ENCODE measurements at regions not wholly inside any gene's neighbourhood (a gene's known extent, or its start where the extent isn't known, plus 50 kb on each side); places are given as distances from the start of the nearest gene placed in this dataset.

- TF ChIP-seq, protein P1, sequence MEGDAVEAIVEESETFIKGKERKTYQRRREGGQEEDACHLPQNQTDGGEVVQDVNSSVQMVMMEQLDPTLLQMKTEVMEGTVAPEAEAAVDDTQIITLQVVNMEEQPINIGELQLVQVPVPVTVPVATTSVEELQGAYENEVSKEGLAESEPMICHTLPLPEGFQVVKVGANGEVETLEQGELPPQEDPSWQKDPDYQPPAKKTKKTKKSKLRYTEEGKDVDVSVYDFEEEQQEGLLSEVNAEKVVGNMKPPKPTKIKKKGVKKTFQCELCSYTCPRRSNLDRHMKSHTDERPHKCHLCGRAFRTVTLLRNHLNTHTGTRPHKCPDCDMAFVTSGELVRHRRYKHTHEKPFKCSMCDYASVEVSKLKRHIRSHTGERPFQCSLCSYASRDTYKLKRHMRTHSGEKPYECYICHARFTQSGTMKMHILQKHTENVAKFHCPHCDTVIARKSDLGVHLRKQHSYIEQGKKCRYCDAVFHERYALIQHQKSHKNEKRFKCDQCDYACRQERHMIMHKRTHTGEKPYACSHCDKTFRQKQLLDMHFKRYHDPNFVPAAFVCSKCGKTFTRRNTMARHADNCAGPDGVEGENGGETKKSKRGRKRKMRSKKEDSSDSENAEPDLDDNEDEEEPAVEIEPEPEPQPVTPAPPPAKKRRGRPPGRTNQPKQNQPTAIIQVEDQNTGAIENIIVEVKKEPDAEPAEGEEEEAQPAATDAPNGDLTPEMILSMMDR (IDR thresholded peaks at IDR 0.05; ENCODE audit: poor library complexity, severe bottlenecking) = no peak
- no peak for ATAC-seq (ENCODE audit: low read depth)
- no peaks in the 10 kb centered on the region for H3K4me1 ChIP-seq (ENCODE audit: insufficient read depth, poor library complexity, severe bottlenecking)
- H3K27ac ChIP-seq (ENCODE audit: poor library complexity, severe bottlenecking) = no peak overlapping the region
- no peaks in the 10 kb centered on the region for H3K27me3 ChIP-seq (ENCODE audit: insufficient read depth, poor library complexity, severe bottlenecking)
- no peaks in the 10 kb centered on the region for H3K36me3 ChIP-seq (ENCODE audit: low read depth)
- no peak overlapping the region for H3K4me3 ChIP-seq (ENCODE audit: severe bottlenecking)
- H3K9me3 ChIP-seq (ENCODE audit: severe bottlenecking) = no peaks in the 10 kb centered on the region
- DNase-seq (ENCODE audit: low spot score) = no peak
Observed at GRCh38 chr18:2103299-2103698, 468.0 kb downstream of the METTL4 start.

DNA sequence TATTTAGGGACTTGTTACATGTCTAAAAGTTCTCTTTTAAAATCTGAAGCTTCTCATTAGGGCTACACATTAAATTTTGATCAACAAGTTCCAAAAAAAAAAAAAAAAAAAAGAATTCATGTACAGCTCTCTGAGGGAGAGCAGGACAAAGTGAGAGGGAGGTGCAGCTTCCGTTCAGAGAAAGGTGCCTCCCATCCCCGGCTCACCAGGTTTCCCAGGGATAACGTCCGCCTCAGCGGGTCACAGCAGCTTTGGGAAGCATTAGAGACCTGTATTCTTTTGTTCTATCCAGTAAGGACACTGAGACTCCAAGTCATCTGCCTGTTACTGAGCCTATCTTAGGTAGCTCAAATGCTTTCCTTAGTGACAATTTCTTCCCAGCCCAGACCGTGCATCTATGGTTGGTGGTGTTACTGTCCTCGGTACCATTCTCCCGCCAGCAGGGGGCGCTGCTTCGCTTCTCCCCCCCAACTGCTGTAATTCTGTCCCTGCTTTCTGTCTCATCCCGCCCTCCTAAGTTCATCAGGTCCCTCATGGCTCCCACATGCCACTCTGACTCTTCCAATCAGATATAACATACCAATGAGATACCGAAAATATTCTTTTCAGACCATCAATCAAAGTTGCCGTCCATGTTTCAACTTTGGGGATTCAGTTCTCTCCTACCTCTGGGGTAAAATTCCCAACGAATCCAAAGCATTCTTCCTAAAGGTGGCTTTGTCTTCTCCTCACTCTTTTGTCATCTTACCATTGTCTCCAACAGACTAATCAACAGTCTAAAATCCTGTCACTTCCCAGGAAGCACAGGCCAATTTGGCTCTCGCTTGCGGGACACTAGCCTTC is 466.5 kb downstream of the METTL4 start:
- no peak overlapping the region for H3K27ac ChIP-seq (ENCODE audit: poor library complexity, severe bottlenecking)
- H3K4me1 ChIP-seq (ENCODE audit: insufficient read depth, poor library complexity, severe bottlenecking) = no peaks in the 10 kb centered on the region
- H3K36me3 ChIP-seq (ENCODE audit: low read depth) = no peaks in the 10 kb centered on the region
- no peaks in the 10 kb centered on the region for H3K27me3 ChIP-seq (ENCODE audit: insufficient read depth, poor library complexity, severe bottlenecking)
- no peak overlapping the region for H3K4me3 ChIP-seq (ENCODE audit: severe bottlenecking)
- H3K9me3 ChIP-seq (ENCODE audit: severe bottlenecking) = no peaks in the 10 kb centered on the region
- TF ChIP-seq, protein P1 (IDR thresholded peaks at IDR 0.05; ENCODE audit: poor library complexity, severe bottlenecking) = peak; percentile 77
- DNase-seq (ENCODE audit: low spot score) (no peak), ATAC-seq (ENCODE audit: low read depth) (peak; percentile 70; the same call in 2 of the 3 replicates)

GRCh38 chr18:2108591-2108990 is 462.7 kb downstream of the METTL4 start:
- Histone ChIP-seq H3K4me3 (ENCODE audit: severe bottlenecking) (no peak overlapping the region), H3K27me3 (ENCODE audit: insufficient read depth, poor library complexity, severe bottlenecking) (no peaks in the 10 kb centered on the region), H3K9me3 (ENCODE audit: severe bottlenecking) (no peaks in the 10 kb centered on the region), H3K36me3 (ENCODE audit: low read depth) (no peaks in the 10 kb centered on the region), H3K4me1 (ENCODE audit: insufficient read depth, poor library complexity, severe bottlenecking) (peaks cover 23% of the 10 kb centered on the region), H3K27ac (ENCODE audit: poor library complexity, severe bottlenecking) (no peak overlapping the region)
- DNase-seq (ENCODE audit: low spot score) = no peak
- ATAC-seq (ENCODE audit: low read depth) = no peak
- TF ChIP-seq, protein P1 (IDR thresholded peaks at IDR 0.05; ENCODE audit: poor library complexity, severe bottlenecking) = no peak

DNA sequence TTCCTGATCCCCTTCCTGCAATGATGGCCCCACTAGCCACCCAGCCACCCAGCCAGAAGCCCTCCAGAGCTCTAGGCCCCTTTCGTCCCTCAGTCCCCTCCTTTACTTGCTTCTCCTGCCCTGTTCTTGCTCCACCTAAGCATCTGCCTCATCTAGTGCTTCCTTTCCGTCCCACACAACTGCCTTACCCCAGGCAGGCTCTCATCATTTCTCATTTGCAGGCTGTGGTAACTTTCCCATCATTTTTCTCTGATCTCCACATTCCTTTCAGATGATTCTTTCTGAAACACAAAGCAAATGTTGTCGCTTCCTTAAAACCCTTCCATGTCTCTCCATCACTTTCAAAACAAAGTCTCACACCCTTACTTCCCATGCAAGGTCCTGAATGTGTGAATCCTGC is 459.8 kb downstream of the METTL4 start:
- no peak for DNase-seq (ENCODE audit: low spot score)
- H3K36me3 ChIP-seq (ENCODE audit: low read depth) = no peaks in the 10 kb centered on the region

More for the DNA sequence above, 459.8 kb downstream of the METTL4 start:
- peak overlapping the region; percentile 72 for H3K27ac ChIP-seq (ENCODE audit: poor library complexity, severe bottlenecking)
- H3K4me1 ChIP-seq (ENCODE audit: insufficient read depth, poor library complexity, severe bottlenecking) = peaks cover 23% of the 10 kb centered on the region
- TF ChIP-seq, protein P1 (IDR thresholded peaks at IDR 0.05; ENCODE audit: poor library complexity, severe bottlenecking) = no peak
- ATAC-seq (ENCODE audit: low read depth) = peak; percentile 61
- no peaks in the 10 kb centered on the region for H3K27me3 ChIP-seq (ENCODE audit: insufficient read depth, poor library complexity, severe bottlenecking)
- no peaks in the 10 kb centered on the region for H3K9me3 ChIP-seq (ENCODE audit: severe bottlenecking)
- no peak overlapping the region for H3K4me3 ChIP-seq (ENCODE audit: severe bottlenecking)
